PC-3 (cell line): ENCODE measurements at regions not wholly inside any gene's neighbourhood (a gene's known extent, or its start where the extent isn't known, plus 50 kb on each side); places are given as distances from the start of the nearest gene placed in this dataset.

ENCODE experiments used
- CTCF ChIP-seq: fragments of 300-600 bp; sonication (generic); conservative IDR thresholded peaks from 2 replicates; pipeline ENCODE4 v1.5.1; 2017; ENCODE audit warnings: antibody characterized with exemption, low read depth, mild to moderate bottlenecking, low read length
- EZH2 ChIP-seq: fragments of 300-600 bp; sonication (generic); IDR thresholded peaks from one replicate; pipeline ENCODE4 v1.6.1; 2017; ENCODE audit warnings: antibody characterized with exemption, mild to moderate bottlenecking, low read length; ENCODE audit not compliant: unreplicated experiment
- EZH2phosphoT487 ChIP-seq: fragments of 300-600 bp; sonication (generic); IDR thresholded peaks from 2 replicates; pipeline ENCODE4 v1.6.1; 2018; ENCODE audit warnings: mild to moderate bottlenecking, antibody characterized with exemption, low read length, borderline replicate concordance

GRCh38 chr4:187077744-187078401 is 354.2 kb upstream of the FAT1 start:
- TF ChIP-seq CTCF (no peak), EZH2 (no peak), EZH2phosphoT487 (no peak)
